ENCODE measurements at regions not wholly inside any gene's neighbourhood (a gene's known extent, or its start where the extent isn't known, plus 50 kb on each side); places are given as distances from the start of the nearest gene placed in this dataset.
"Not testable (repeated sequence)": the region's sequence is repeated elsewhere in the genome, so short reads cannot be mapped to it uniquely, and the experiment has no call there.

DNA sequence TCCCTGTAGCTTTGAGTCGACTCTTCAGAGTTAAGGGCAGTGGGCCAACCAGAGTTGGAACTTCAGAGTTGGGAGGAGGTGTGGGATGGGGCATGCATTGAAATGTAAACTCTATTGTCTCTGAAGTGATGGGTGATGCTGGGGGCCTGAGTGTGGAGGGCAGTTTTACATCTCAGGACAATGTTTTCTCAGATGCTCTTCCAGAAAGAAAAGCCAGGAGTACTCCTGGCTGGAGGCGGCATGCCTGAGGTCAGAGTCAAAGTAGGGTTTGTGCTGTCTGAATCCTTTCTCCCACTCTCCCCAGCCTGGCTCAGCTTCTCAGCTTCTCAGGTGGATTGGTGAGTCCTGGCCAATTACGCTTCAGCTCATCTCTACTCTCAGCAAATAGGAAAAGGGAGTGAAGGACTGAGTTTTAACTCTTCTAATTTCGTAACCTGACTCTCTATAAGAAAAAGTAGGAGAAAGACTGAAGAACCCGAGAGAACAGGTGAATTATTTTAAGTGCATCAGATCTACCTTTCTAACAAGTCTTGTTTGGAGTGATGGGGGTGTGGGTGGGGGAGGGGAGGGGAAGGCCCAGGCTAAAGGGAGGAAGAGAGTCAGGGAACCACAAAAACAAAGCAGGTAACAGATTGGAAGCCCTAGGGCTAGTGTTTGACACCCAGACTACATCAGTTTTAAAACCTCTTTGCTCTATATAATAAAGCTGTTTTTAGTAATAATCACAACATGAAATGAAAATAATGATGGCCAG is 107.5 kb upstream of the PELI1 start:
- no peak for DNase-seq (ENCODE audit: low read depth)

DNA sequence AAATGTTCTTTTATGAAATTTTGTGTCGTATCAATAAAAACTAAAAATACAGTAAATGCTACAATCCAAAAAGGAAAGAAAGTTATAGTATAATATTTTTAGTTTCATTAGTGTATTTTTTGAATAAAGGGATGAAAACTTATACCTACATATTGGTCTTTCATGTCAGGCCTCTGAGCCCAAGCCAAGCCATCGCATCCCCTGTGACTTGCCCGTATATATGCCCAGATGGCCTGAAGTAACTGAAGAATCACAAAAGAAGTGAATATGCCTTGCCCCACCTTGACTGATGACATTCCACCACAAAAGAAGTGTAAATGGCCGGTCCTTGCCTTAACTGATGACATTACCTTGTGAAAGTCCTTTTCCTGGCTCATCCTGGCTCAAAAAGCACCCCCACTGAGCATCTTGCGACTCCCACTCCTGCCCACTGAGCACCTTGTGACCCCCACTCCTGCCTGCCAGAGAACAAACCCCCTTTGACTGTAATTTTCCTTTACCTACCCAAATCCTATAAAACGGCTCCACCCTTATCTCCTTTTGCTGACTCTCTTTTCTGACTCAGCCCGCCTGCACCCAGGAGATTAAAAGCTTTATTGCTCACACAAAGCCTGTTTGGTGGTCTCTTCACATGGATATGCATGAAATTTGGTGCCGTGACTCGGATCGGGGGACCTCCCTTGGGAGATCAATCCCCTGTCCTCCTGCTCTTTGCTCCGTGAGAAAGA is 108.2 kb upstream of the PELI1 start:
- not testable (repeated sequence) for DNase-seq (ENCODE audit: low read depth)

DNA sequence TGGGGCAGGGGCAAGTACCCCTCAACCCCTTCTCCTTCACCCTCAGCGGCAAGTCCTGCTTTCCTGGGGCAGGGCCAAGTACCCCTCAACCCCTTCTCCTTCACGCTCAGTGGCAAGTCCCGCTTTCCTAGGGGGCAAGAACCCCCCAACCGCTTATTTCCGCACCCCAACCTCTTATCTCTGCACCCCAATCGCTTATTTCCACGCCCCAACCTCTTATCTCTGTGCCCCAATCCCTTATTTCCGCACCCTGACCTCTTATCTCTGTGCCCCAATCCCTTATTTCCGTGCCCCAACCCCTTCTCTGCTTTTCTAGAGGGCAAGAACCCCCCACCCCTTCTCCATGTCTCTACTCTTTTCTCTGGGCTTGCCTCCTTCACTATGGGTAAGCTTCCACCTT is 109.2 kb upstream of the PELI1 start:
- not testable (repeated sequence) for DNase-seq (ENCODE audit: low read depth)

DNA sequence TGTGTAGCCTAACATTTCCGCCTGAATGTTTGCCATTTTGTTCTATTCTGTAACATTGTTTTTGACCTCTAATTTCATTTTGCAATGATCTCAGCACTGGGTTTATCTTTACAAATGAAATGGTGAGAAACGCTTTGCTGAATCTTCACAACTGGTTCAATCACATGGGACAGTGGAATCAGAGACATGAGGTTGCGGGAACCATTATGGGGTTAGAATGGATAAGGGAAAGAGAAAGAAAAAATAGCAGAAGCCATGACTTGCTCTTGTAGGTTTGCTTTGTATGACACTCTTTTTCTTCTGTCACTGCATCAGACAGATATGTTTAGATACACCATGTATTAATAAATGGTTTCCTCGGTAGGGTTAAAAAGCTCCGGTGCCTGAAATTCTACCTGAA is 114.3 kb upstream of the PELI1 start:
- DNase-seq (ENCODE audit: low read depth) = no peak

DNA sequence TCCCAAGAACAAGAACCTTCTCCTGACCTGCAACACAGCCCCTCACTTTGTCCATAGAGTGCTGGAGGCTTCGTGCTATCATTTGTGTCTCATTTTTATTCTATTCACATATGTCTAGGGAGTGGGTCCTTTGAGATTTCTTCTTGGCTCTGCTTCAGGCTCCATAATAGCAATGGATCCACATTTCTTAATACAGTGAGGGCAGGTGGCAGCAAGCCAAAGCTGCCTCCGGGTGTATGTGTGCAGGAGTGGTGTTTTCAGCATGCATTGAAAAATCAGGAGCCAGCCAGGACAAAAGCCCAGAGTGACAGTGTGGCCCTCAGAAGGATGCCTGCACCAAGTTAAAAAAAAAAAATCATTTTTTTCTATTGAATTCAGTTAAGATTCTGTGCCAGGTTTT is 115.1 kb upstream of the PELI1 start:
- DNase-seq (ENCODE audit: low read depth) = no peak

DNA sequence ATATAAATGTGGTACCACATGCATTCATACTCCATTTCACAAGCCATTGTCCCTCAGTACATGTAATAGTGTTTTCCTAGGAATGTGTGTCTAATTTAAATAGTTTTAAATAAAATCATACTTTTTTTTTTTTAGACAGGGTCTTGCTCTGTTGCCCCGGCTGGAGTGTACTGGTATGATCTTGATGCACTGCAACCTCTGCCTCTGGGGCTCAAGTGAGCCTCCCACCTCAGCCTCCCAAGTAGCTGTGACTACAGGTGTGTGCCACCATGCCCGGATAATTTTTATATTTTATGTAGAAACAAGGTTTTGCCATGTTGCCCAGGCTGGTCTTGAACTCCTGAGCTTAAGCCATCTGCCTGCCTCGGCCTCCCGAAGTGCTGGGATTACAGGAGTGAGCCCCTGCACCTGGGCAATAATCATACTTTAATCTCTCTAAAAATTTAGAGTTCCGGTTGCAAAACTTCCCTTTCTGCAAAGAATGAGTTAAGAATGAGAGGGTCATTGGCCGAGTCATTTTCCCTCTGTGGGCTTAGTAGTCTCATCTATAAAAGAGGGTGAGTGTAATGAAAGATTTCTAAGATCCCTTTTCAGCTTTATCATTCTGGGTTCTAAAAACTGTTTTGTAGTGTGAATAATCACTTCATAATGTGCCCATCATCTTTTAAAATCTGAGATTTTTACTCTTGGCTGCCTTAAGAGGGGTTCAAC is 116.0 kb upstream of the PELI1 start:
- DNase-seq (ENCODE audit: low read depth) = no peak

DNA sequence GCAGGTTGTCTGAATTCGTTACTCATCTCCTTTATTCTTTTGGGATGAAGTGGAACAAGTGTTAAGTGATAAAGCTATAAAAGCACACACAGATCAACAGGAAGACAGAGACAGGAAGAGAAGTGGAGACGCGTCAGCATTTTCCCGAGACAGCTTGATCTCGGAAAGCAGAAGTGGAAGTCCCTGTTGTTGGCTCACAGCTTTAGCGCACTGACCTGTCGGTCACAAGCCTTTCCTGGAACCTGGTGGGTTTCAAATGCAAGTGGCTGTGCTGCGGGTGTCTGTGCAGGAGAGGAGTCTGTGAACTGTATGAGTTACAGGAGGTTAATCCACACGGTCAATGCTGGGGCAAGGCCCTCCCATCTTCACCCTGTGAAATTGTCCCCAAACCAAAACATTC is 116.6 kb upstream of the PELI1 start:
- DNase-seq (ENCODE audit: low read depth) = no peak

DNA sequence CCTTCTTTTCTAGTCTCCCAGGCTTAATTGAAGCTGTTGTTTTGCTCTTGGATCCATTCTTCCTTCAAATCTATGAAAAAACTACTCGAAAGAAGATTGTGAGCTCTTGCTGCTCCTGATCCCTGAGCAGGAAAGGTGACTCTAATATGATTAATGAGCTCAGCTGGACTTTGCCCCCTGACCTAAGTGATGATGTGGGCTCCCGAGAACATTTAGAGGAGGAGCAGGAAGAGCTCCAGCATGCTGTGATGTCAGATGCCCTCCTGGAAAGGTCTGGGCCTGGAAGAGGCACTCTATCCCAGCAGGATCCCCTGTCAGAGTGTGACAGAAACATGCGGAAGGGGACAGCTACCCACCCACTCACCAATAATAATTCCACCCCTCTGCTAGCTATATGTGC is 117.9 kb upstream of the PELI1 start:
- no peak for DNase-seq (ENCODE audit: low read depth)

DNA sequence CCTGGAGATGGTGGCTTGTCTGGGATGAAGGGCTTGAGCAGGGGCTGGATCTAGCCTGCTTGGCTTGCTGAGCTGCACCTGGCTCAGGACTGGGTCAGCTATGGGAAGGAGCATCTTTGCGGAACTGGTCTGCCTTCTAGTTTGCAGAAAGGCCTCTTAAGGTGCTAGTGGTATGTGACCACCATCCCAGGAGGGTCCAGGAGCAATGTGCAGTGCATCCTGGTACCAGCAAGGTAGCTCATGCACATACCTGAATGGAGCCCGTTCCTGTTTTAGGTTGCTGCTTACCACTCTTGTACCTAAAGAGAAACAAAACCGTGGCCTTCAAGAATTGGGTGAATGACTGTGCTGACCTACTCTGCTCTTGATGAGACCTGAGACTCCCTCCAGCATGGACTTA is 118.6 kb upstream of the PELI1 start:
- DNase-seq (ENCODE audit: low read depth) = no peak

DNA sequence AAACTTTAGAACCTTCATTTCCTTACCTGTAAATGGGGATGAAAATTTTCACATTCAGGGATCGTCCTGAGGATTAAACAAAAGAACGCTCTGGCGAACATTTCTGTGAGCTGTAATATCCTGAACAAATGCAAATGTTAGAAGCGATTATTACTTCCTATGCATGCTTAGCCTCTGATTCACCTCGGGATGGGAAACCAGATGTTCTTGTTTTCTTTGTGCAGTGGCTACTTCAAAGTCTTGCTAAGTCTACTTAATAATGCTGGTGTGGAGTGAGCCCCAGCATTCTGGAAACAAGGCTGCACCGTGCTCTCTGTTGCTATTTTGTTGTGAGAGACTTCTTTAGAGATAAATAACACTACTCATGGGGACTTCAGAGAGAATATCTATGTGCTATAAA is 119.1 kb upstream of the PELI1 start:
- DNase-seq (ENCODE audit: low read depth) = no peak

DNA sequence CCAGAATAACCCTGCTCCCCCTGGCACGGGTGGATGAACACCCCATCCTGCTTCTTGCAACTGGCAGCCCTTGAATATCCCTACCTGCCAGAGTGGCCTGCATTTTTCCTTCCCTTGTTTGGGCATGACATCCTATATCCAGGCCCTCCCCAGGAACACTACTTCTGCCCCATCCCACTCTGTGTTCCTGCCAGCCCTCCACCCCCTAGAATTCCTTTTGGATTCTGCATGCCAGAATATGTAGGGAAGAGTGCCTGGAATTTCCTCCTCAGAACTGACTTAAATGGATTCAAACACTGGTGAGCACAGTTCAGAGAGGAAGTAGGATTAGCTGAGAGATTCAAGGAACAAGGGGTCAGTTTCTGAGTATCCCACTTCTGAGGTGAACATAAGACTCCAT is 123.5 kb upstream of the PELI1 start:
- no peak for DNase-seq (ENCODE audit: low read depth)

DNA sequence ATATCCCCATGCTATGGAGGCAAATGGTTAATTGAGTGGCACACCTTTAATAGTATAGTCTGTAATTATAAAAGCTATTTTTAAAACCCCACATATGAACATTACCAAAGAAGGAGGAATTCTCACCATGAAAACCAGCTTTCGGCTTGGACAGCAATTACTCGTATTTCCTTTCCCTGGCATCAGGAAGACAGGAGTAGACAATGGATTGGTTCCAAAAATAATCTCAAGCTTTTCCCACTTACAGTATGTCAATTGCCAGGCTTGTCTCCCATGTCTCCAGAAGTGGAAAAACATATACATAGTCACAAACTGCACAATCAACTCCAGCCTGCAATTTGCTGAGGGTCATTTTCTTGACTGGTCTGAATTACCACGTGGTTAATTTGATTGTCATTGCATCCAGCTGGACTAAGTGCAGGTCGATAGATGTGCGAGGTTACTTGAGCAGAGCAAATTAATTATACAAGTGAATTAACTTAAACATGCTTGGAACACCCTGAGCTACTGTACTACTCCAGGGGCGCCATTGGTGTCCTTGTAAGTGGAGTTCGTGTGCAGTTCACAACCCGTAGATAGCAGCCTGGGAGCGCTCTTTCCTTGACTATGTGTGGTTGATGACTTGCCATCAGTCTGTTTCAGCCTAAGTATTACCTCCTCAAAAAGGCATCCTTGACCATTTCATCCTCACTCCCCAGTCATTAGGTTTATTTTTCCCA is 124.3 kb upstream of the PELI1 start:
- DNase-seq (ENCODE audit: low read depth) = no peak

DNA sequence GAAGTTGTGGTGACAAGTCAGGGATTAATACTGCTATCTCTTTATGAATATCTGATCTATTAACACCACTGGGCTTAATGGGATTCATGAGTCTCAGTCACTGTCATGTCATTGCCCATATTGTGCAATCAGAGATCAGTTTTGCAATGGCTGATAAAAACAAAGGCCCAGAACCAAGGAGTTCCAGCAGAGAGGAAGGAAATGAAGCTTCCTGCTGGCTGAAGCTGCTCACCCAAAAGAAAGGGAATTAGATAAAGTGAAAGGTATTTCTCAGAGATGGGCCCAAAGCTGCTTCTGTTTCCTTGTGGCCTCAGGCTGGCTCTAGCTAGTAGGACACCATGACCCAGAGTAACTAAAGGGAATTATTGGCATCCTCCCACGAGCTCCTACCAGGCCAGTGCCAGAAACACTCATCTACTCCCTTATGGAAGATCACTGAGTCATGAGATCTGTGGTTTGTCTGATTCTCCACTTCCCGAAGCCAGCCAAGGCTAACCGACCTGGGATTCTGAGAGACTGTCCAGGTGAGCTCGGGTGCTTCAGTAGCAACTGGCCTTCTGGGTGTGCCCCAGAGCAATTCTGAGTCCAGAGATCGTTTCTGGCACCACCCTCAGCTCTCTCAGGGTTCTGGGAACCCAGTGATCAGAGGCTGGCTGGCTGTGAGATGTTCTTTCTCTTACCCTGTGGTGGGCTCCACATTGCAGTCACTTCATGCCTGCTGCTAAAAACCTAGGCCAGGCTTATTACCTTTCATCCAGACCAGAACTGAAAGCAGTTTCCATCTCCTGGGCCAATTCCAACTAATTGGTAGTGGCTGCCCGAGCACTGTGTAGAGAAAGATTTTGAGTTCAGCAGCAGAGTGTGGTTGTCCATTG is 129.5 kb upstream of the PELI1 start:
- no peak for DNase-seq (ENCODE audit: low read depth)

DNA sequence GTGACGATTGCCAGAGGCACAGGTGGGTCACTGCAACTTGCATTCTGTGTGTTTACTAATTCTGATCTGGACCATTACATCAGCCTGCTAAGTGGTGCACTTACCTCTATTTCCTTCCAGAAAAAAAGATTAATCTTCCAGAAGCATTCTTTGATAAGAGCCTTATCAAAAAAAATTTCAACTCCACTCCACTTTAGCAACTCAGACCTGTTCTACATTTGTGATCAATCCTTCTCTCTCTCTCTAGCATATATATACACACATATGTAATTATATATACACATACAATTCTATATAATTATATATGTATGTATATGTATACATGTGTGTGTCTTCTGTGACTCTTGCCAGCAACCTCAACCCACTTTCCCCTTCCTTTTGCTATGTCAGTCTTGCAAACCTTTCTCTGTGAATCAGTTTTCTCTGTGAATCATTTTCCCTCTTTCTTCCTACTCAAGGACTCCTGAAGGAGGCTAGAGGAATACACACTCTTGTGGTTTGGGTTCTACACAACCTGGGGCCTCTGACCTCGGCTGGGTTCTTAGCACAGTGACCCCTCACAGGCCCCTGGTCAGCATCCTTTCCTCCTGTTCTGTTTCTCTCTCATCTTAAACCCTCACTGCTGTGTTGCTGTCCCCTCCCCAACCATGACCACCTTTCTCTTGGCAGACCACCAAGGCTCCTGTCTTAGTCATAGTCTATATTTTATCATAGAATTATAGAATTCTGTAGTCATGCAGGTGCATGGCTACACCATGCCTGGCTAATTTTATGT is 130.4 kb upstream of the PELI1 start:
- DNase-seq (ENCODE audit: low read depth) = no peak

DNA sequence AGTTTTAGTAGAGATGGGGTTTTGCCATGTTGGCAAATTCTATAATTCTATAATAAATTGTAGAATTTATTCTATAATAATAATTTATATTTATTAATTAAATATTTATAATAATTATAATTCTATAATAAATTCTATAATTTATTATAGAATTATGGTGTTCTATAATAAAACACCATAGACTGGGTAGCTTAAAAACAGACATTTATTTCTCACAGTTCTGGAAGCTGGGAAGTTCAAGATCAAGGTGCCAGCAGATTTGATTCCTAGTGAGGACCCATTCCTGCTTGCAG is 130.9 kb upstream of the PELI1 start:
- DNase-seq (ENCODE audit: low read depth) = no peak

DNA sequence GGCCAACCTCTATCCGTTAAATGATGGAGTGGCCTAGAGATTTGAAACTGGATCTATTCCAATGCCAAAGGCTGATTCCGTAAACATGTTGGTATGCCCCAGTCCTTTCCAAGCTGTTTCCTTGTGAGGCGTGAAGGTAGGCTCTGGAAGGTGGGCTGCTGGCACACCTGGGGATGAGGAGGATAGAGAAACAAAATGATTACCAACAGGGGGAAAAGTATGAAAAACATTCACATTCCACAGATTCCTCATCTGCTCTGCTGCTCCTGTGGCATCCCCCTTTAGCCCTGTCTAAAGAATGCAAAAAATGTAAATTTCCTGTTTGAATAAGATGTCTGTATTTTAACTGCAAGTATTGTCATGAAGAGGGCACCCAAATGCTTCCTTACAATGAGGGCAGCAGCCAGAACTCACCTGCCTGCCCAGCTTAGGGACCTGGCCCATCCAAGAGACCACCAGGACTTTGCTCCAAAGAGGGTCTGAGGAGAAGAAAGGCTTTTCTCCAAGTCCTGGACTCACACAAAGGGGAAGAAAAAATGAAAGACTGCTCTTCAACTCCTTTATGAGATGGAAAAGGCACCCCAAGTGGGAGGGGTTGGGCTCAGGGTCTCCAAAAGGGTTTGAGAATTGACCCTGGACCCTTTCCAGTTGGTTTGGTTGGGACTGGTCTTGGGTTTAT is 132.3 kb upstream of the PELI1 start:
- no peak for DNase-seq (ENCODE audit: low read depth)

DNA sequence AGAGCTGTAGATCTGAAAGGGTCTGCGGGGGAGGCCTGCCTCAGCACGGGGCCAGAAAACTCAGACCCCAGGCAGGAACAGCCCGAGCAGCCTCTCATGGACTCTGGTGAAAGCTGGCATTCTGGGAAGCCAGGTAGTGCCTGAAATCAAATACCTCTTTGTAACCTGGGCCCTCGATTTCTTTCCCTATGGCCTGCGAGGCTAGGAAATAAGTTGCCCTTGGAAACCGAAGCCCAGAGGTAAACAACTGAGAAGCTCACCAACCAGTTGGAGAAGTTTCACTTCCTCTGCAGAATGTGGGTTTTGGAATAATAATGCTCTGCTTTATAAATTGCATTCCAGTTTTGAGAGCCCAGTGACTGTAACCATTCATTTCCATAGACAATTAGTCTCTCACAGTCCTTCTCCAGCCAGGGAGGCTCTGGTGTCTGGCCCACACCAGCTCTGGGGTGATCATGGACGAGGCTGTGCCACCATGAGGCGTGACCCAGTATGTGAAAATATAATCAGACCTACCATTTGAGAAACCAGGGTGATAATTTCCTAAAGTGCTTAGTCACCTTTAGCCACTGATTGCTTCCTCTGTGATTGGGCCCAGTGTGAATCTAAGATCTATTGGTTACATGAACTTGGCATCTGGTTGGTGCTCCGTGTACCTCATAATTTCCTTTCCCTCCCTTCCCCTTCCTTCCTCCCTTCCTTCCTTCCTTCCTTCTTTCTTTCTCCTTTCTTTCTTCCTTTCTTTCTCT is 133.1 kb upstream of the PELI1 start:
- DNase-seq (ENCODE audit: low read depth) = no peak

DNA sequence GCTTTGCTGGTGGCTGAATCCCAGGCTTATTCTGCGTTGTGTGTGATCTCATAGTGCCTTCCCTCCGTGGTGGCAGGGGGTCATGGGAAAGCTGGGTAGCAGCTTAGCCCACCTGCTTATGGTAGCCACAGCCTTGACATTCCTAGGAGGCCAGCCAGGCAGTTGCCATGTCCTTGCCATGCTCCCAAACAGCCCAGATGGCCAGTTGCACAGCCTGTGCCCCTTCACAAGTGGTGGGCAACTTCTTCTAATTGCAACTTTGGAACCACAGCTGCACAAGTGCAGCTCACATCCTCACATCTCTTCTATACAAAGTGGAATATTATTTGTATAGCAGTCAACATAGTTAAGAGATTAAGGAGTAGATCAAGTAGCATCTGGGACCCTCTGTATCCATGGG is 136.6 kb upstream of the PELI1 start:
- DNase-seq (ENCODE audit: low read depth) = not testable (repeated sequence)

DNA sequence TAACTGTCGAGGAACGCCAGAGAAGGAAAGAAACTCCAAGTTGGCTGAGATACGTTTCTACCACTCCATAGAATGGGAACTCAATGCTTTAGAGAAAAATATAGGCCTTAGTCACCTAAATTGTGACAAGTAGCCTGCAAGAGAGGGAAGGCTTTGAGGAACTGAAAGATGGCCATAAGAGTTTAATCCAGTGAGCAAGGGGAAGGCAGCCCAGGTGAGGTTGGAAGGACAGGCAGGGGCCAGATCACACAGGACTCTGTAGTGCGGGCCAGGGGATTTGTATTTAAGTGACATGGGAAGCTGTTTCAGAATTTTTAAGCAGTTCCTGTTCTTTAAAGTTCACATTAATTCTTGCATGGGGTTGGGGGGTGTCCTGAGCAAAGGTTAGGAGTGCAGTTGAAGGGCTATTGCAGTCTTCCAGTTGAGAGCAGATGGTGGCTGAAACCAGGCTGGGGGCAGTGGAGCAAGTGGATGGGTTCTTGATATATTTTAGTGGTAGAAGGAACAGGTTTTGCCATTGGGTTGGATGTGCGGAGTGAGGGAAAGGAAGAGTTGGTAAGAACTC is 138.9 kb upstream of the PELI1 start:
- DNase-seq (ENCODE audit: low read depth) = no peak
